Heart left ventricle (tissue), 16 donors: ENCODE measurements at regions not wholly inside any gene's neighbourhood (a gene's known extent, or its start where the extent isn't known, plus 50 kb on each side); places are given as distances from the start of the nearest gene placed in this dataset.

ENCODE experiments used
- ATAC-seq, 4 donors: fragments of 200-7000 bp; cut with Tn5 transposase; one replicate each; pipeline ENCODE4 v1.9.1; 2020 to 2022; ENCODE audit warnings: moderate library complexity in 4 of 4, mild to moderate bottlenecking in 3 of 4, moderate number of reproducible peaks in 1 of 4
- DNase-seq, 5 donors: peaks; one replicate each; pipeline ENCODE4 v3.0.0-alpha.2; 2020
- H3K27ac ChIP-seq, 12 donors: fragments of 200-600 bp; sonication (generic) in 4 of 12; one replicate each; pipeline versions ENCODE4 v1.5.0 to v1.8.0; 2016 to 2022; ENCODE audit warnings: mild to moderate bottlenecking in 2 of 12
- H3K27me3 ChIP-seq, 9 donors: fragments of 200-600 bp; sonication (generic) in 2 of 9; one replicate each; pipeline versions ENCODE4 v1.5.1 to v1.8.0; 2016 to 2022; ENCODE audit warnings: mild to moderate bottlenecking in 3 of 9
- H3K36me3 ChIP-seq, 9 donors: fragments of 200-600 bp; sonication (generic) in 2 of 9; one replicate each; pipeline versions ENCODE4 v1.5.0 to v1.8.0; 2018 to 2022; ENCODE audit warnings: mild to moderate bottlenecking in 2 of 9
- H3K4me1 ChIP-seq, 12 donors: fragments of 200-600 bp; sonication (generic) in 4 of 12; one replicate each; pipeline versions ENCODE4 v1.5.0 to v1.8.0; 2016 to 2022; ENCODE audit warnings: mild to moderate bottlenecking in 3 of 12
- H3K4me3 ChIP-seq, 12 donors: fragments of 200-600 bp; sonication (generic) in 4 of 12; one replicate each; pipeline versions ENCODE4 v1.5.0 to v1.8.0; 2017 to 2022; ENCODE audit warnings: mild to moderate bottlenecking in 9 of 12, moderate library complexity in 4 of 12
- H3K9me3 ChIP-seq, 12 donors: fragments of 200-600 bp; sonication (generic) in 4 of 12; one replicate each; pipeline versions ENCODE4 v1.5.0 to v1.8.0; 2016 to 2022; ENCODE audit warnings: mild to moderate bottlenecking in 1 of 12
- CTCF ChIP-seq, 12 donors: fragments of 200-600 bp; sonication (generic) in 4 of 12; IDR thresholded peaks; one replicate each; pipeline versions ENCODE4 v1.5.0 to v1.8.0; 2018 to 2022; ENCODE audit warnings: antibody characterized with exemption in 12 of 12, mild to moderate bottlenecking in 5 of 12
- POLR2A ChIP-seq, 2 donors: fragments of 450-650 bp; IDR thresholded peaks; one replicate each; pipeline ENCODE4 v1.6.1; 2017; ENCODE audit warnings: antibody characterized with exemption in 2 of 2, mild to moderate bottlenecking in 2 of 2, moderate library complexity in 2 of 2
- WGBS, 4 donors: extraction: QIAGEN DNeasy Blood & Tissue Kit in 2 of 4; methylation state at CpG; one replicate each; pipeline versions ENCODE4 v1.1.5 to v1.1.7; 2013 to 2018; 5-methylcytosine and 5-hydroxymethylcytosine counted together
- intact Hi-C, 10 donors: fragments of 100-400 bp; cut with DNase I; formaldehyde crosslinking; loops; one replicate each; pipeline versions ENCODE4 v1.11.1 to v1.14.2; 2022
- donor health status: ischemic (EF 13 %, LVEDD 7.1; RV severe dilation, severe dysfunction).
- donor health status: healthy with polysubstance abuse.
- donor health status: DM: no; HTN: yes; CAD: no.
- donor health status: DM: no; HTN: no; CAD: no.
- donor health status: ischemic (EF 25% LVEDD 6.9; RV normal size, moderate dysfunction).
- donor health status: ischemic (EF 25% LVEDD 5.7; RV mildly dilated, moderate dysfunction).
- donor health status: healthy.
- donor health status: DM: yes; HTN: yes; CAD: no.
- donor health status: ischemic (EF 35%, LVEDD 5.7; RV mildly dilated, moderate dysfunction).
- donor health status: nonischemic (EF 11% LVEDD 7.7; RV severe dilation, severe dysfunction).
- donor health status: DM: yes; HTN: yes; CAD: no.
- donor health status: PGD.
- donor health status: ischemic (EF 29% LVEDD 5.4; RV normal size, mild dysfunction).
- donor health status: nonischemic (EF 23%, LVEDD 6.1; RV moderate dilation, normal function).

- WGBS, 4 donors: 81 to 85% (median 83%) methylated on average over 2 to 3 of the region's 3 CpGs
- H3K36me3 ChIP-seq: no peaks in the 10 kb centered on the region
- H3K4me3 ChIP-seq: no peak overlapping the region
- H3K27ac ChIP-seq: peak overlapping the region in 5 of 12 donors; percentile 46 to 80 (median 65)
- peaks cover 0 to 71% (median 13%) of the 10 kb centered on the region in 12 donors for H3K4me1 ChIP-seq
- no peak for ATAC-seq
- no peaks in the 10 kb centered on the region for H3K27me3 ChIP-seq
- peak in 1 of 5 donors; percentile 22 for DNase-seq
- H3K9me3 ChIP-seq: no peaks in the 10 kb centered on the region
- no peak for TF ChIP-seq CTCF (IDR thresholded peaks at IDR 0.05)
- TF ChIP-seq POLR2A (IDR thresholded peaks at IDR 0.05): no peak
- intact Hi-C loops: no loop called here
These were observed 142.0 kb downstream of the SCARB1 start for GRCh38 chr12:124721501-124722162.

GRCh38 chr12:124720681-124721500 is 142.8 kb downstream of the SCARB1 start:
- intact Hi-C loops: no loop called here
- Histone ChIP-seq H3K36me3 (no peaks in the 10 kb centered on the region), H3K9me3 (no peaks in the 10 kb centered on the region), H3K4me1 (peaks cover 0 to 70% (median 13%) of the 10 kb centered on the region in 12 donors), H3K27ac (peak overlapping the region in 11 of 12 donors; percentile 12 to 80 (median 65)), H3K4me3 (no peak overlapping the region), H3K27me3 (no peaks in the 10 kb centered on the region)
- TF ChIP-seq CTCF (IDR thresholded peaks at IDR 0.05) (no peak), POLR2A (IDR thresholded peaks at IDR 0.05) (no peak)
- 43 to 50% (median 46%) methylated on average over 16 of the region's 16 CpGs for WGBS, 4 donors
- DNase-seq (peak in 4 of 5 donors; percentile 47 to 77 (median 60)), ATAC-seq (peak; percentile 65 to 92 (median 71))

- peak in 3 of 4 donors; percentile 14 to 49 (median 42) for ATAC-seq
- intact Hi-C loops: no loop called here
- H3K27ac ChIP-seq: peak overlapping the region in 11 of 12 donors; percentile 12 to 80 (median 65)
- H3K9me3 ChIP-seq: no peaks in the 10 kb centered on the region
- 51 to 67% (median 61%) methylated on average over 14 of the region's 14 CpGs for WGBS, 4 donors
- TF ChIP-seq CTCF (IDR thresholded peaks at IDR 0.05): peak in 9 of 12 donors; percentile 9 to 38 (median 22)
- no peak for TF ChIP-seq POLR2A (IDR thresholded peaks at IDR 0.05)
- H3K27me3 ChIP-seq: no peaks in the 10 kb centered on the region
- H3K4me3 ChIP-seq: no peak overlapping the region
- peak in 1 of 5 donors; percentile 35 for DNase-seq
- H3K36me3 ChIP-seq: no peaks in the 10 kb centered on the region
- peaks cover 0 to 71% (median 13%) of the 10 kb centered on the region in 12 donors for H3K4me1 ChIP-seq
These were observed 143.5 kb downstream of the SCARB1 start for GRCh38 chr12:124720004-124720680.
